GM12878 (cell line): ENCODE measurements at regions not wholly inside any gene's neighbourhood (a gene's known extent, or its start where the extent isn't known, plus 50 kb on each side); places are given as distances from the start of the nearest gene placed in this dataset.

ENCODE experiments used
- ATAC-seq: fragments of 200-7000 bp; cut with Tn5 transposase; 3 replicates; pipeline ENCODE4 v1.9.1; 2020; ENCODE audit warnings: mild to moderate bottlenecking, moderate library complexity
- BruUV-seq: library from RNA; stranded (reverse); fragments of 400-500 nt; replicated peaks from 2 replicates; lab custom pipeline; 2021; lab: Mats Ljungman, UMichigan
- CTCF ChIA-PET: fragments of 300-600 bp; sonication (Branson Sonifier 250); formaldehyde crosslinking; extraction: SDS; loops from one replicate; lab custom pipeline; 2021; ENCODE audit warnings: inconsistent platforms; lab: Yijun Ruan, JAX
- POLR2A ChIA-PET: fragments of 350-600 bp; formaldehyde crosslinking; extraction: SDS; loops from one replicate; lab custom pipeline; 2021; ENCODE audit warnings: inconsistent platforms; lab: Charles Lee
- RAD21 ChIA-PET: fragments of 300-600 bp; sonication (Branson Sonifier 250); formaldehyde crosslinking; loops from one replicate; lab custom pipeline; 2023; ENCODE audit warnings: antibody characterized with exemption; ENCODE audit not compliant: unreplicated experiment; lab: Charles Lee
- SMC1A ChIA-PET: fragments of 300-600 bp; sonication (Branson Sonifier 250); formaldehyde crosslinking; loops from one replicate; lab custom pipeline; 2023; ENCODE audit not compliant: unreplicated experiment, uncharacterized antibody; lab: Charles Lee
- DNase-seq: peaks from one replicate; pipeline ENCODE4 v3.0.0-alpha.2; 2011; ENCODE audit warnings: low read depth, low spot score
- FAIRE-seq: peaks from 3 replicates; lab custom pipeline; 2011; peaks lifted over from hg19 to GRCh38; lab: Jason Lieb, UNC
- H2AFZ ChIP-seq: 2 replicates; pipeline ENCODE4 v1.6.0; 2011; ENCODE audit warnings: low read depth, low read length, control low read depth; ENCODE audit not compliant: control insufficient read depth
- H3K27ac ChIP-seq: 2 replicates; pipeline ENCODE4 v1.5.1; 2011; ENCODE audit warnings: control low read depth; ENCODE audit not compliant: control insufficient read depth, insufficient read depth
- H3K27me3 ChIP-seq, 2 experiments: replicated peaks in 1 of 2; 2 replicates each; pipeline versions ENCODE4 v1.6.0 to v1.6.1; 2011; ENCODE audit warnings: low read length in 1 of 2; ENCODE audit not compliant: control insufficient read depth in 2 of 2, insufficient read depth in 2 of 2
- H3K36me3 ChIP-seq, 2 experiments: 2 replicates each; pipeline ENCODE4 v1.5.1; 2011; ENCODE audit warnings: low read length in 1 of 2; ENCODE audit not compliant: control insufficient read depth in 2 of 2, insufficient read depth in 2 of 2
- H3K4me1 ChIP-seq: 2 replicates; pipeline ENCODE4 v1.6.1; 2011; ENCODE audit warnings: mild to moderate bottlenecking, low read length, moderate library complexity, mixed read lengths; ENCODE audit not compliant: control insufficient read depth, insufficient read depth
- H3K4me2 ChIP-seq: 2 replicates; pipeline ENCODE4 v1.6.0; 2011; ENCODE audit warnings: control low read depth; ENCODE audit not compliant: control insufficient read depth, insufficient read depth
- H3K4me3 ChIP-seq: fragments of 200-600 bp; sonication (generic); 2 replicates; pipeline ENCODE4 v1.5.1; 2016
- H3K79me2 ChIP-seq: 2 replicates; pipeline ENCODE4 v1.6.0; 2011; ENCODE audit warnings: low read length; ENCODE audit not compliant: control insufficient read depth, insufficient read depth
- H3K9ac ChIP-seq: 2 replicates; pipeline ENCODE4 v1.8.0; 2011; ENCODE audit warnings: low read length, control low read depth, mixed read lengths; ENCODE audit not compliant: control insufficient read depth, insufficient read depth
- H3K9me3 ChIP-seq: replicated peaks from 3 replicates; pipeline ENCODE4 v1.5.1; 2011; ENCODE audit warnings: mild to moderate bottlenecking, low read length; ENCODE audit not compliant: control insufficient read depth, insufficient read depth
- H4K20me1 ChIP-seq: 2 replicates; pipeline ENCODE4 v1.6.0; 2011; ENCODE audit not compliant: control insufficient read depth, insufficient read depth
- BCL11A ChIP-seq: IDR thresholded peaks from 2 replicates; pipeline ENCODE4 v1.6.1; 2011; ENCODE audit warnings: low read depth, low read length
- BHLHE40 ChIP-seq, 2 experiments: fragments of 450-650 bp in 1 of 2; IDR thresholded peaks; 2 replicates each; pipeline ENCODE4 v1.6.1; 2011 to 2017; ENCODE audit warnings: low read depth in 2 of 2, borderline replicate concordance in 1 of 2, improper control_type of control experiment in 1 of 2, low read length in 1 of 2, mild to moderate bottlenecking in 1 of 2
- DPF2 ChIP-seq: fragments of 450-650 bp; IDR thresholded peaks from 2 replicates; pipeline ENCODE4 v1.6.1; 2017; ENCODE audit warnings: mild to moderate bottlenecking
- EED ChIP-seq: sonication (generic); IDR thresholded peaks from 2 replicates; pipeline ENCODE4 v1.6.1; 2016; ENCODE audit warnings: antibody characterized with exemption, low read depth
- ELK1 ChIP-seq: IDR thresholded peaks from 2 replicates; pipeline ENCODE4 v1.6.1; 2012; ENCODE audit warnings: low read depth, low read length, improper control_type of control experiment
- EP300 ChIP-seq, 2 experiments: fragments of 150-350 bp in 1 of 2; IDR thresholded peaks; 2 replicates each; pipeline ENCODE4 v1.6.1; 2011 to 2012; ENCODE audit warnings: low read depth in 2 of 2, low read length in 2 of 2, borderline replicate concordance in 1 of 2, improper control_type of control experiment in 1 of 2, inconsistent platforms in 1 of 2; ENCODE audit not compliant: control insufficient read depth in 1 of 2
- KDM1A ChIP-seq: fragments of 200-600 bp; sonication (generic); IDR thresholded peaks from 2 replicates; pipeline ENCODE4 v1.6.1; 2016; ENCODE audit warnings: borderline replicate concordance
- LARP7 ChIP-seq: fragments of 450-650 bp; IDR thresholded peaks from 2 replicates; pipeline ENCODE4 v1.6.1; 2017; ENCODE audit warnings: mild to moderate bottlenecking
- POU2F2 ChIP-seq: IDR thresholded peaks from 3 replicates; pipeline ENCODE4 v1.6.1; 2011; ENCODE audit warnings: low read depth, mild to moderate bottlenecking, low read length, borderline replicate concordance
- REST ChIP-seq: IDR thresholded peaks from 2 replicates; pipeline ENCODE4 v1.6.1; 2012; ENCODE audit warnings: mild to moderate bottlenecking, low read depth, low read length
- RFX5 ChIP-seq: IDR thresholded peaks from 2 replicates; pipeline ENCODE4 v1.6.1; 2011; ENCODE audit warnings: low read depth, low read length, improper control_type of control experiment
- SIX5 ChIP-seq: IDR thresholded peaks from 2 replicates; pipeline ENCODE4 v1.6.1; 2011; ENCODE audit warnings: mild to moderate bottlenecking, low read depth, low read length, moderate library complexity; ENCODE audit not compliant: severe bottlenecking
- SPI1 ChIP-seq: IDR thresholded peaks from 2 replicates; pipeline ENCODE4 v1.6.1; 2011; ENCODE audit warnings: low read depth, mild to moderate bottlenecking, low read length, moderate library complexity, borderline replicate concordance; ENCODE audit not compliant: insufficient read depth
- STAT3 ChIP-seq: IDR thresholded peaks from 2 replicates; pipeline ENCODE4 v1.6.1; 2011; ENCODE audit warnings: low read depth, low read length, improper control_type of control experiment
- TARDBP ChIP-seq: IDR thresholded peaks from 2 replicates; pipeline ENCODE4 v1.6.1; 2016; ENCODE audit warnings: borderline replicate concordance
- ZNF217 ChIP-seq: fragments of 450-650 bp; IDR thresholded peaks from 2 replicates; pipeline ENCODE4 v1.6.1; 2017; ENCODE audit warnings: antibody characterized with exemption, mild to moderate bottlenecking
- ZNF622 ChIP-seq: fragments of 450-650 bp; IDR thresholded peaks from 2 replicates; pipeline ENCODE4 v1.6.1; 2017; ENCODE audit warnings: mild to moderate bottlenecking, inconsistent platforms
- ZNF687 ChIP-seq: fragments of 450-650 bp; IDR thresholded peaks from 2 replicates; pipeline ENCODE4 v1.6.1; 2017; ENCODE audit warnings: mild to moderate bottlenecking, moderate library complexity
- WGBS: methylation state at CpG from one replicate; pipeline ENCODE4 v1.1.6; 2016; ENCODE audit warnings: low lambda C conversion rate; ENCODE audit not compliant: insufficient replicate concordance, insufficient coverage; ENCODE audit errors: missing lambda C conversion rate; 5-methylcytosine and 5-hydroxymethylcytosine counted together
- in situ Hi-C: fragments of 300-500 bp; cut with MboI; formaldehyde crosslinking; loops from 9 replicates; pipeline ENCODE4 v1.14.3; 2018; ENCODE audit warnings: mixed read lengths
- intact Hi-C: fragments of 100-400 bp; cut with micrococcal nuclease; formaldehyde crosslinking; loops from one replicate; pipeline ENCODE4 v1.14.2; 2022; ENCODE audit not compliant: unreplicated experiment

GRCh38 chr1:219299420-219299819 is 125.7 kb downstream of the LYPLAL1 start:
- ChIA-PET SMC1A (interaction anchor here (0.7 kb wide), 1 partner anchor 35 kb away, joined by 4 read pairs; no protein-coding TSS in a partner anchor), RAD21 (no interaction called here), CTCF (no interaction called here), POLR2A (no interaction called here)
- Histone ChIP-seq H2AFZ (no peak overlapping the region), H3K36me3 (no peaks in the 10 kb centered on the region), H3K79me2 (no peaks in the 10 kb centered on the region), H3K4me1 (no peaks in the 10 kb centered on the region), H3K27me3 (no peaks in the 10 kb centered on the region), H3K9ac (no peak overlapping the region), H3K9me3 (no peaks in the 10 kb centered on the region), H3K4me3 (no peak overlapping the region), H4K20me1 (no peaks in the 10 kb centered on the region), H3K4me2 (no peak overlapping the region), H3K27ac (no peak overlapping the region)
- FAIRE-seq (no peak), ATAC-seq (no peak), DNase-seq (no peak)
- in situ Hi-C loops (no loop called here), intact Hi-C loops (no loop called here)
- 82% methylated on average over 4 of the region's 4 CpGs for WGBS
- TF ChIP-seq TARDBP (no peak), DPF2 (no peak), ZNF687 (no peak), SPI1 (no peak), STAT3 (no peak), EED (no peak), KDM1A (no peak), BCL11A (no peak), REST (no peak), SIX5 (no peak), ELK1 (no peak), LARP7 (no peak), EP300 (IDR thresholded peaks at IDR 0.05; ENCODE audit: borderline replicate concordance in 1 of 2, control insufficient read depth in 1 of 2, low read depth in 2 of 2, low read length in 2 of 2) (no peak), RFX5 (no peak), ZNF622 (no peak), ZNF217 (no peak), POU2F2 (no peak), BHLHE40 (IDR thresholded peaks at IDR 0.05; ENCODE audit: borderline replicate concordance in 1 of 2, low read depth in 2 of 2, low read length in 1 of 2) (no peak)
- no TSS peak for BruUV-seq
